ENCODE measurements at regions not wholly inside any gene's neighbourhood (a gene's known extent, or its start where the extent isn't known, plus 50 kb on each side); places are given as distances from the start of the nearest gene placed in this dataset.

DNA sequence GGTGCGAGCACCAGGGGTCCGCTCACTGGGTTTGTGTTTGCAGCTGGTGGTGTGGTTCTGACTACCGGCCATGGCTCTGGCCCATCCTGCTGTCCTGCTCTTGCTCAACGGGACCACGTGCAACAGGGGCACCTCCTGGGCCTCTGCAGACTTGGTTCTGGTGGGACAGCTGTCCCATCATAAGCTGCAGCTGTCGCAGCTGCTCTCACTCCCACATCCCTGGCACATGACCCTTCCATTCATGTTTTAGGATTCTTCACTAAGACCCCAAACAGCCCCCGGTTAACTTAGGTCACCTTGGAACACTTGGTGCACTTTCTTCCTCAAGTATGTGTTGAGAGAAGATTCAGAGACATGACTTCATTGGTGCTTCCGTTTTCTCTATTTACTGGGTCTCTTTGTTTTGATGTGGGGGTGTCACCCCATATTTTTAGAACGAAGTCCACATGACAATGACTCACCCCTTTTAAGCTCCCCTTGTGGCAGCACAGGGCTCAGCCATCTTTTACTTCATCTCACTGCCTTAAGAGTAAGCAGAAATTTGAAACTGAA, 68.4 kb upstream of the ARHGEF7 start (continued):
- TF ChIP-seq, protein P1, sequence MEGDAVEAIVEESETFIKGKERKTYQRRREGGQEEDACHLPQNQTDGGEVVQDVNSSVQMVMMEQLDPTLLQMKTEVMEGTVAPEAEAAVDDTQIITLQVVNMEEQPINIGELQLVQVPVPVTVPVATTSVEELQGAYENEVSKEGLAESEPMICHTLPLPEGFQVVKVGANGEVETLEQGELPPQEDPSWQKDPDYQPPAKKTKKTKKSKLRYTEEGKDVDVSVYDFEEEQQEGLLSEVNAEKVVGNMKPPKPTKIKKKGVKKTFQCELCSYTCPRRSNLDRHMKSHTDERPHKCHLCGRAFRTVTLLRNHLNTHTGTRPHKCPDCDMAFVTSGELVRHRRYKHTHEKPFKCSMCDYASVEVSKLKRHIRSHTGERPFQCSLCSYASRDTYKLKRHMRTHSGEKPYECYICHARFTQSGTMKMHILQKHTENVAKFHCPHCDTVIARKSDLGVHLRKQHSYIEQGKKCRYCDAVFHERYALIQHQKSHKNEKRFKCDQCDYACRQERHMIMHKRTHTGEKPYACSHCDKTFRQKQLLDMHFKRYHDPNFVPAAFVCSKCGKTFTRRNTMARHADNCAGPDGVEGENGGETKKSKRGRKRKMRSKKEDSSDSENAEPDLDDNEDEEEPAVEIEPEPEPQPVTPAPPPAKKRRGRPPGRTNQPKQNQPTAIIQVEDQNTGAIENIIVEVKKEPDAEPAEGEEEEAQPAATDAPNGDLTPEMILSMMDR (IDR thresholded peaks at IDR 0.05; ENCODE audit: control extremely low read depth in 1 of 3, insufficient read depth in 1 of 3, low read depth in 1 of 3, low read length in 3 of 3): no peak
- no peak for TF ChIP-seq YY1 (IDR thresholded peaks at IDR 0.05; ENCODE audit: low read depth, low read length)
- TF ChIP-seq NRF1 (IDR thresholded peaks at IDR 0.05; ENCODE audit: low read depth, low read length): no peak

Data from H1 (cell line).